ENCODE measurements at regions not wholly inside any gene's neighbourhood (a gene's known extent, or its start where the extent isn't known, plus 50 kb on each side); places are given as distances from the start of the nearest gene placed in this dataset.

GRCh38 chr15:95359966-95360365 lies 970.5 kb upstream of the NR2F2 start:
- TF ChIP-seq CTCF (IDR thresholded peaks at IDR 0.05) (no peak), POLR2A (IDR thresholded peaks at IDR 0.05) (no peak)
